ENCODE measurements at regions not wholly inside any gene's neighbourhood (a gene's known extent, or its start where the extent isn't known, plus 50 kb on each side); places are given as distances from the start of the nearest gene placed in this dataset.

DNA sequence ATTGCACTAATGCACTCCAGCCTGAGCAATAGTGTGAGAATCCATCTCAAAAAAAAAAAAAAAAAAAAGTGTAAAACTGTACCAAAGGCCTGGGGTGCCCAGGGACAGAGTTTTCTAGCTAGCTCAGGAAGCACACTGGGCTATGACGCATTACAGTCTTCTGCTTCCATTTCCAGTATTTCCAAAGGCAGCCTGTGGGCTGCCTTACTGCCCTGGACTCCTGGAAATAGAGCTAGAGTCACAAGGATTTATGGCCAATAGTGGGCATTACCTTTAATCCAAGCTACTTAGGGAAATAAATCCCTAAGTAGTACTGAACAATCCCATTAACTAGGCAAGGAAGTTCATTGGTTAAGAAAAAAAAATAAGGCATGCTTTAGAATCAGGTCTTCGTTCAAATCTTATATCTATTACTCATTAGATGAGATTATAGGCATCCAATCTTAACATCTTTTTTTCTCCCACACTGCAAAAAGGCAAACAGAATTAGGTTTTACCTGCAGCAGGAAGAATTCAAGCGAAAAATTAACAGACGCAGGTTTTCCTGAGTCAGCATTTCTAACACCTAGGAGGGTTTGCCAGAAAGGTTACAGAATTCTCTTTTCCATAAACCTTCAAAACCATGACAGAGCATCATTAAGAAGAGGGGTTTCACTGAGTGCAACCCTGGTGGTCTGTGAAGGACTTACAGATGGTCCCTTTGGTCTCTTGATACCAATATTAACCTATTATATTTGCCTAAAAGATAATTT lies 85.6 kb upstream of the CCDC112 start:
- Histone ChIP-seq H3K4me3 (no peak overlapping the region), H3K9me3 (no peaks in the 10 kb centered on the region), H3K27me3 (no peaks in the 10 kb centered on the region), H3K4me1 (peaks cover 0 to 10% of the 10 kb centered on the region in 2 donors), H3K27ac (no peak overlapping the region), H3K36me3 (no peaks in the 10 kb centered on the region)
- no peak for DNase-seq (ENCODE audit: low spot score)
- TF ChIP-seq, protein P1, sequence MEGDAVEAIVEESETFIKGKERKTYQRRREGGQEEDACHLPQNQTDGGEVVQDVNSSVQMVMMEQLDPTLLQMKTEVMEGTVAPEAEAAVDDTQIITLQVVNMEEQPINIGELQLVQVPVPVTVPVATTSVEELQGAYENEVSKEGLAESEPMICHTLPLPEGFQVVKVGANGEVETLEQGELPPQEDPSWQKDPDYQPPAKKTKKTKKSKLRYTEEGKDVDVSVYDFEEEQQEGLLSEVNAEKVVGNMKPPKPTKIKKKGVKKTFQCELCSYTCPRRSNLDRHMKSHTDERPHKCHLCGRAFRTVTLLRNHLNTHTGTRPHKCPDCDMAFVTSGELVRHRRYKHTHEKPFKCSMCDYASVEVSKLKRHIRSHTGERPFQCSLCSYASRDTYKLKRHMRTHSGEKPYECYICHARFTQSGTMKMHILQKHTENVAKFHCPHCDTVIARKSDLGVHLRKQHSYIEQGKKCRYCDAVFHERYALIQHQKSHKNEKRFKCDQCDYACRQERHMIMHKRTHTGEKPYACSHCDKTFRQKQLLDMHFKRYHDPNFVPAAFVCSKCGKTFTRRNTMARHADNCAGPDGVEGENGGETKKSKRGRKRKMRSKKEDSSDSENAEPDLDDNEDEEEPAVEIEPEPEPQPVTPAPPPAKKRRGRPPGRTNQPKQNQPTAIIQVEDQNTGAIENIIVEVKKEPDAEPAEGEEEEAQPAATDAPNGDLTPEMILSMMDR (IDR thresholded peaks at IDR 0.05): no peak

DNA sequence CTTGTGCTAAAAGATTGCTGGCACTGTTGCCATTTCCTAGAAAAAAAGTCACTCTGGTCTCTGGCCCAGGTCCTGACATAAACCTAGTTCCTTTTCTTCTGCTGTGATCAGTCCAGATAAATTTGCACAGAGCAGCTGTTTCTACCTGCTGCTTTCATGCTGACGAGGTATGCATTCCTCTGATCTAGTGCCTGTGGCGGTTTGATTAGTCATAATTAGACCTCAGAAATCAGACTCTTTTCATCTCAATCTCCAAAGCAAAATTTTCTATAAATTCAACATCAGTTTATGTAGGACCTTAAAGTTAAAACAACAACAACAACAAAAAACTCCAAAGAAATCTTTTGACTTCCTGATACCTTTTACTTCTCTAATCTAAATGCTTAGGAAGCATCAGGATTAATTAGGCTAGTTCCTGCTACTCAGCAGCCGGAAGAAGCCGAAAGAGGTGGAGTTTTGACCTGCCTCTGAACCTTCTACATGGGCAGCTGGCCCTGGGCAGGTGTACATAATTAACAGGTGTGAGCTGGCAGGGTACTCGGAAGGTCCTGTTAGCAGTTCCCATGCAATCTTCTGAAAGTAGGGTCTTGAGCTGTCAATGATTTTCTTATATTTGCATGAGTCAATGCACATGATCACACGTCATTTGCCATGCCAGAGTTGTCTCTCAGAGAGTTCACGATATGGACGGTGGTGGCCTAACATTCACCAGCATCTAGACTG lies 83.3 kb upstream of the CCDC112 start:
- TF ChIP-seq, protein P1 (IDR thresholded peaks at IDR 0.05): no peak
- Histone ChIP-seq H3K9me3 (no peaks in the 10 kb centered on the region), H3K27ac (no peak overlapping the region), H3K27me3 (no peaks in the 10 kb centered on the region), H3K36me3 (no peaks in the 10 kb centered on the region), H3K4me1 (peaks cover 0 to 10% of the 10 kb centered on the region in 2 donors), H3K4me3 (no peak overlapping the region)
- DNase-seq (ENCODE audit: low spot score): no peak

DNA sequence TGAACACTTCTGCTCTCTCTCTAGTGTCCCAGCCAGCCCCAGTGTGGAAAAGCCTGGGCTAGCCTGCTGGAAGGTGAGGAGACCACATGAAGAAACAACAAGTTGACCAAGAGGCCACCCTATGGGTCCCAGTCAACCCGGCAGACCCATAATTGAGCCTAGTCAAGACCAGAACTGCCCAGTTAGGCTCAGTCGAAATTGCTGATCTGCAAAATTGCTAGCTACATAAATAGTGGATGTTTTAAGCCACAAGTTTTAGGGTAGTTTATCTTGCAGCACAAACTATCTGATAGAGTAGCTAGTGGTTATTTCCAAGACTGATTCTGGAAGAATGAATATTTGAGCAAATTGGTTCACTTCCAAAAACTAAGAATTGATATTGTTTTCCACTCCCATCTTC lies 82.3 kb upstream of the CCDC112 start:
- no peak for DNase-seq (ENCODE audit: low spot score)
- TF ChIP-seq, protein P1 (IDR thresholded peaks at IDR 0.05): no peak
- no peaks in the 10 kb centered on the region for H3K27me3 ChIP-seq
- H3K36me3 ChIP-seq: no peaks in the 10 kb centered on the region
- H3K27ac ChIP-seq: no peak overlapping the region
- H3K4me3 ChIP-seq: no peak overlapping the region
- no peaks in the 10 kb centered on the region for H3K9me3 ChIP-seq
- H3K4me1 ChIP-seq: peaks cover 0 to 10% of the 10 kb centered on the region in 2 donors

DNA sequence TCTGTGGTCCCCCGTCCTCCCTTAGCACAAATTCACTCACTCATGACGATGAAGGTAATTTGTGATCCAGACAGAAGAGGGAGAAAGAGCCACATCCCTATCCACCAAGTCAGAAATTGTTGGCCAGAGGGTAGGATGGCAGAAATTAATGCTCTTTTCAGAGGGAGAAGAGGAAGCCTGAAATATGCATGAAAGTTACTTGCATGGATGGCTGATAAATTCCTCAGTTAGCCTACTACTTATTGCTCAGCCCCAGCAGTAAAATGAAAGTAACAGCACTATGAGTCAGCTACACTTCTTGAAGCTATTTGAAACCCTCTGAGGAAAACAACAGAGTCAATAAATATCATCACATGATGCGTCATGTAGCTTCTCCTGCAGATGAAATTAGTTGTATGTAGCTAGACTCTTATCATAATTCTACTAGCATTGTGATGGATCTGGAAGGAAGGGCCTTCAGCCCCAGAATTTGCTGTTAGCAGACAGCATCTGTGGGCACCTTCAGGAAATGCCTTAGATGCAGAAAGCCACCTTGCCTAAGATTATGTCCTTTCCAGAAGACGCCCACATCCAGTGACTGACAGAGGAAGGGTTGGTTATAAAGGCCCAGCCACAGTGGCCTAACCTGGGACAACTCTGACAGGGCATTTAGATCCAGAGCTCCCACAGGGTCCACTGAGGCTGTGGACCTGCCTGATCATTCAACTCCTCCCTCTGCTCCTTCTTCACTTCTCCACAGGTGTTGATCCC lies 81.2 kb upstream of the CCDC112 start:
- Histone ChIP-seq H3K36me3 (no peaks in the 10 kb centered on the region), H3K27me3 (no peaks in the 10 kb centered on the region), H3K9me3 (no peaks in the 10 kb centered on the region), H3K4me1 (peaks cover 0 to 10% of the 10 kb centered on the region in 2 donors), H3K27ac (peak overlapping the region in 1 of 2 donors; percentile 51), H3K4me3 (no peak overlapping the region)
- TF ChIP-seq, protein P1 (IDR thresholded peaks at IDR 0.05): peak; percentile 15 to 62
- DNase-seq (ENCODE audit: low spot score): no peak

DNA sequence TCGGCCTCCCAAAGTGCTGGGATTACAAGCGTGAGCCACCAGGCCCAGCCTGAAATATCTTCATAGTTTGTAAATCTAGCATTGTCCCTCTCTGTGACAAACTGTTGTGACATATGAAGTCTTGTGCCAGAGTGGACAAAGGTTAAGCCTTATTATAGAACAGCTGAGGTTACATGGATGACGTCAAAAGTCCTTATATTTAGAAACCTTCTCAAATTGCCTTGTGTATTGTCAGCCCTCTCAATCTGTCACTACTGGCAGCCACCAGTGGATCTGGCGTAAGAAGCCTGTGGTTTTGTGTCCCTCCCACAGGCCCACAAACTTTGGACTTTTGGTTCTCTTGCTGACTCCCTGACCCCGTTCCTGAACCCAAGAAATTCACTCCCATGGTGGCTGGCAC lies 79.4 kb upstream of the CCDC112 start:
- Histone ChIP-seq H3K27me3 (no peaks in the 10 kb centered on the region), H3K4me1 (peaks cover 0 to 10% of the 10 kb centered on the region in 2 donors), H3K27ac (peak overlapping the region; percentile 44 to 61), H3K4me3 (no peak overlapping the region), H3K9me3 (no peaks in the 10 kb centered on the region), H3K36me3 (no peaks in the 10 kb centered on the region)
- TF ChIP-seq, protein P1 (IDR thresholded peaks at IDR 0.05): no peak
- no peak for DNase-seq (ENCODE audit: low spot score)
